K562 (cell line): ENCODE measurements at regions not wholly inside any gene's neighbourhood (a gene's known extent, or its start where the extent isn't known, plus 50 kb on each side); places are given as distances from the start of the nearest gene placed in this dataset.

ENCODE experiments used
- ATAC-seq: fragments of 200-7000 bp; cut with Tn5 transposase; 3 replicates; pipeline ENCODE4 v1.9.1; 2020; ENCODE audit warnings: moderate library complexity
- BruUV-seq: library from RNA; stranded (reverse); fragments of 400-500 nt; replicated peaks from 2 replicates; lab custom pipeline; 2021; lab: Mats Ljungman, UMichigan
- CTCF ChIA-PET: fragments of 300-600 bp; formaldehyde crosslinking; extraction: SDS; loops from one replicate; lab custom pipeline; 2021; ENCODE audit warnings: low intra/inter-chr PET ratio; lab: Yijun Ruan, JAX
- POLR2A ChIA-PET: fragments of 300-600, 350-650 bp; sonication (Branson Sonifier 250); formaldehyde crosslinking; extraction: SDS; loops from one replicate; lab custom pipeline; 2021; ENCODE audit warnings: antibody characterized with exemption, inconsistent platforms; lab: Yijun Ruan, JAX
- DNase-seq, 4 experiments: peaks; one replicate each; pipeline versions ENCODE4 v3.0.0 to v3.0.0-alpha.2; 2011 to 2018; ENCODE audit warnings: low spot score in 3 of 4, mixed read lengths in 3 of 4; ENCODE audit errors: extremely low read depth in 1 of 4
- FAIRE-seq: peaks from 2 replicates; lab custom pipeline; 2011; peaks lifted over from hg19 to GRCh38; lab: Jason Lieb, UNC
- H2AFZ ChIP-seq: 2 replicates; pipeline ENCODE4 v1.6.0; 2011; ENCODE audit warnings: low read depth, low read length, control low read depth, inconsistent platforms
- H3K27ac ChIP-seq: fragments of 200-600 bp; 3 replicates; pipeline ENCODE4 v1.8.0; 2011; ENCODE audit warnings: low read depth, mild to moderate bottlenecking, control low read depth, inconsistent platforms, low read length, moderate library complexity, mixed read lengths; ENCODE audit errors: extremely low read depth
- H3K27me3 ChIP-seq, 2 experiments: fragments of 300-600 bp in 1 of 2; 2 replicates in 1 of 2; 3 replicates in 1 of 2; pipeline versions ENCODE4 v1.6.0 to v1.8.0; 2011; ENCODE audit warnings: inconsistent platforms in 2 of 2, low read length in 2 of 2, mild to moderate bottlenecking in 1 of 2, mixed read lengths in 1 of 2, moderate library complexity in 1 of 2; ENCODE audit not compliant: control insufficient read depth in 2 of 2, insufficient read depth in 2 of 2
- H3K36me3 ChIP-seq: fragments of 300-600 bp; 3 replicates; pipeline ENCODE4 v1.8.0; 2011; ENCODE audit warnings: mild to moderate bottlenecking, low read length, inconsistent platforms; ENCODE audit not compliant: control insufficient read depth, insufficient read depth
- H3K4me1 ChIP-seq, 2 experiments: fragments of 200-600 bp in 1 of 2; replicated peaks in 1 of 2; 2 replicates in 1 of 2; 3 replicates in 1 of 2; pipeline versions ENCODE4 v1.5.1 to v1.8.0; 2011; ENCODE audit warnings: inconsistent platforms in 2 of 2, low read length in 2 of 2, mild to moderate bottlenecking in 1 of 2, mixed read lengths in 1 of 2, moderate library complexity in 1 of 2; ENCODE audit not compliant: control insufficient read depth in 2 of 2, insufficient read depth in 2 of 2
- H3K4me2 ChIP-seq: 2 replicates; pipeline ENCODE4 v1.6.1; 2011; ENCODE audit warnings: low read length, control low read depth, inconsistent platforms, mixed read lengths; ENCODE audit not compliant: insufficient read depth
- H3K4me3 ChIP-seq: fragments of 200-600 bp; sonication (generic), shearing (Covaris generic); 2 replicates; pipeline ENCODE4 v1.5.1; 2016; ENCODE audit warnings: control low read depth, inconsistent platforms
- H3K79me2 ChIP-seq: fragments of 200-600 bp; 3 replicates; pipeline ENCODE4 v1.8.0; 2011; ENCODE audit warnings: low read length, inconsistent platforms; ENCODE audit not compliant: control insufficient read depth, insufficient read depth
- H3K9ac ChIP-seq, 2 experiments: 2 replicates each; pipeline versions ENCODE4 v1.6.0 to v1.6.1; 2011; ENCODE audit warnings: low read depth in 2 of 2, low read length in 2 of 2, control low read depth in 1 of 2, inconsistent platforms in 1 of 2, mild to moderate bottlenecking in 1 of 2, mixed read lengths in 1 of 2; ENCODE audit not compliant: insufficient read depth in 1 of 2
- H3K9me1 ChIP-seq: one replicate; pipeline ENCODE4 v1.6.0; 2011; ENCODE audit warnings: inconsistent platforms, mild to moderate bottlenecking, low read length, moderate library complexity; ENCODE audit not compliant: control insufficient read depth, insufficient read depth
- H3K9me3 ChIP-seq: replicated peaks from 2 replicates; pipeline ENCODE4 v1.5.1; 2011; ENCODE audit warnings: low read depth, low read length, inconsistent platforms; ENCODE audit not compliant: control insufficient read depth, insufficient read depth
- H4K20me1 ChIP-seq: replicated peaks from 2 replicates; pipeline ENCODE4 v1.6.1; 2011; ENCODE audit warnings: low read length, inconsistent platforms, mixed read lengths; ENCODE audit not compliant: control insufficient read depth, insufficient read depth
- CREB3 ChIP-seq: fragments of 450-650 bp; conservative IDR thresholded peaks from 2 replicates; pipeline ENCODE4 v1.6.1; 2016; ENCODE audit warnings: missing genetic modification characterization, low read depth, mild to moderate bottlenecking, missing compliant biosample characterization, moderate library complexity
- DACH1 ChIP-seq: fragments of 450-650 bp; IDR thresholded peaks from 2 replicates; pipeline ENCODE4 v1.6.1; 2018; ENCODE audit not compliant: partially characterized antibody
- HDAC8 ChIP-seq: fragments of 450-650 bp; IDR thresholded peaks from 2 replicates; pipeline ENCODE4 v1.6.1; 2016; ENCODE audit warnings: mild to moderate bottlenecking, missing genetic modification characterization, moderate library complexity, missing compliant biosample characterization
- JUN ChIP-seq, 2 experiments: sonication (generic) in 1 of 2; formaldehyde crosslinking in 1 of 2; IDR thresholded peaks; 2 replicates each; pipeline versions ENCODE4 v1.6.1 to v1.8.0; 2012 to 2022; ENCODE audit warnings: borderline replicate concordance in 2 of 2, mild to moderate bottlenecking in 2 of 2, improper control_type of control experiment in 1 of 2, low read depth in 1 of 2, low read length in 1 of 2, missing genetic modification reagents in 1 of 2
- MCM2 ChIP-seq: fragments of 450-650 bp; IDR thresholded peaks from 2 replicates; pipeline ENCODE4 v1.6.1; 2017; ENCODE audit warnings: low read depth, mild to moderate bottlenecking
- MEF2D ChIP-seq: conservative IDR thresholded peaks from 2 replicates; pipeline ENCODE4 v1.6.1; 2016; ENCODE audit warnings: low read depth, missing genetic modification characterization, missing compliant biosample characterization
- NCOA1 ChIP-seq: fragments of 450-650 bp; IDR thresholded peaks from 2 replicates; pipeline ENCODE4 v1.6.1; 2016; ENCODE audit warnings: low read depth
- NFE2L1 ChIP-seq: fragments of 450-650 bp; IDR thresholded peaks from 2 replicates; pipeline ENCODE4 v1.6.1; 2016; ENCODE audit warnings: missing genetic modification characterization, low read depth, mild to moderate bottlenecking, missing compliant biosample characterization, moderate library complexity, borderline replicate concordance
- PHB ChIP-seq: fragments of 250-450 bp; sonication (Bioruptor Pico); IDR thresholded peaks from 2 replicates; pipeline ENCODE4 v1.5.0; 2021
- PHTF2 ChIP-seq: fragments of 250-450 bp; sonication (Bioruptor Pico); IDR thresholded peaks from 2 replicates; pipeline ENCODE4 v1.5.0; 2021; ENCODE audit warnings: mild to moderate bottlenecking
- PURB ChIP-seq: sonication (generic); formaldehyde crosslinking; IDR thresholded peaks from 2 replicates; pipeline ENCODE4 v1.9.0; 2021; ENCODE audit warnings: low read depth, mild to moderate bottlenecking, missing genetic modification reagents
- RBM17 ChIP-seq: fragments of 200-400 bp; formaldehyde crosslinking; IDR thresholded peaks from 2 replicates; pipeline ENCODE4 v1.6.1; 2017; ENCODE audit warnings: low read depth, mild to moderate bottlenecking, low read length, borderline replicate concordance
- RHOXF2B ChIP-seq: fragments of 250-450 bp; sonication (Bioruptor Pico); conservative IDR thresholded peaks from 2 replicates; pipeline ENCODE4 v1.5.1; 2021
- TAL1 ChIP-seq: fragments of 450-650 bp; IDR thresholded peaks from 2 replicates; pipeline ENCODE4 v1.6.1; 2016; ENCODE audit warnings: mild to moderate bottlenecking
- ZNF165 ChIP-seq: fragments of 250-450 bp; sonication (Bioruptor Pico); IDR thresholded peaks from 2 replicates; pipeline ENCODE4 v1.4.0; 2020; ENCODE audit warnings: borderline replicate concordance
- ZNF354B ChIP-seq: fragments of 250-450 bp; sonication (Bioruptor Pico); IDR thresholded peaks from 2 replicates; pipeline ENCODE4 v1.4.0; 2020
- ZNF766 ChIP-seq: fragments of 200-800 bp; sonication (Bioruptor generic); conservative IDR thresholded peaks from 2 replicates; pipeline ENCODE4 v1.6.1; 2016; ENCODE audit warnings: missing genetic modification characterization, missing compliant biosample characterization
- ZNF79 ChIP-seq: fragments of 250-450 bp; sonication (Bioruptor Pico); IDR thresholded peaks from 2 replicates; pipeline ENCODE4 v1.4.0; 2020; ENCODE audit warnings: low read depth, mild to moderate bottlenecking, moderate library complexity
- WGBS: fragments of 100-300 bp; shearing (Covaris generic); methylation state at CpG from one replicate; pipeline ENCODE4 v1.1.6; 2016; ENCODE audit warnings: low coverage, mixed read lengths; ENCODE audit not compliant: insufficient coverage; ENCODE audit errors: missing lambda C conversion rate; 5-methylcytosine and 5-hydroxymethylcytosine counted together
- in situ Hi-C: fragments of 300-500 bp; cut with MboI; formaldehyde crosslinking; loops from 4 replicates; pipeline ENCODE4 v1.15.0; 2018; ENCODE audit warnings: inconsistent platforms, mixed read lengths
- intact Hi-C: fragments of 100-400 bp; cut with micrococcal nuclease; formaldehyde crosslinking; loops from 2 replicates; pipeline ENCODE4 v1.14.2; 2022

GRCh38 chr12:126903027-126903876, 1363.7 kb upstream of the TMEM132C start:
- ATAC-seq = no peak
- H3K79me2 ChIP-seq = 0 out of 3 replicates have a peak, but pooled peaks cover 5% of the 10 kb centered on the region
- H2AFZ ChIP-seq = peak overlapping the region; percentile 83
- CTCF ChIA-PET = no interaction called here
- POLR2A ChIA-PET = no interaction called here
- no peak overlapping the region for H3K4me3 ChIP-seq
- H4K20me1 ChIP-seq = no peaks in the 10 kb centered on the region
- in situ Hi-C loops (no loop called here), intact Hi-C loops (no loop called here)
- H3K4me2 ChIP-seq = no peak overlapping the region; the same call in 1 of the 2 replicates
- H3K9me1 ChIP-seq = no peaks in the 10 kb centered on the region
- no peaks in the 10 kb centered on the region for H3K9me3 ChIP-seq
- no TSS peak for BruUV-seq
- peak overlapping the region; percentile 5 to 70; a peak in 2 of 4 replicates for H3K9ac ChIP-seq
- WGBS = 42% methylated on average over 9 of the region's 9 CpGs
- no peaks in the 10 kb centered on the region; the same call in 2 of the 3 replicates for H3K36me3 ChIP-seq
- H3K27me3 ChIP-seq = no peaks in the 10 kb centered on the region
- FAIRE-seq = no peak
- H3K27ac ChIP-seq = peak overlapping the region; percentile 50; the same call in 2 of the 3 replicates
- H3K4me1 ChIP-seq = peaks cover 27 to 33% of the 10 kb centered on the region in 2 experiments
- DNase-seq = no peak
- TF ChIP-seq DACH1 (no peak), PHTF2 (CRISPR knock-in tag) (0 out of 2 replicates have a peak, but pooled peaks have one; percentile 71), TAL1 (no peak), NFE2L1 (tag) (peak; percentile 44; the same call in 1 of the 2 replicates), MEF2D (peak; percentile 97), RHOXF2B (CRISPR knock-in tag) (0 out of 2 replicates have a peak, but pooled peaks have one; percentile 23), NCOA1 (no peak), PURB (no peak), PHB (no peak), HDAC8 (tag) (peak; percentile 97), MCM2 (no peak), ZNF766 (CRISPR knock-in tag) (peak; percentile 99), ZNF165 (CRISPR knock-in tag) (peak; percentile 95), ZNF354B (CRISPR knock-in tag) (peak; percentile 91), RBM17 (no peak), JUN (IDR thresholded peaks at IDR 0.05; ENCODE audit: borderline replicate concordance, low read depth, low read length) (no peak), JUN (CRISPR knock-in tag; IDR thresholded peaks at IDR 0.05; ENCODE audit: borderline replicate concordance) (no peak), CREB3 (tag) (peak; percentile 98), ZNF79 (CRISPR knock-in tag) (peak; percentile 96)
